ENCODE measurements at regions not wholly inside any gene's neighbourhood (a gene's known extent, or its start where the extent isn't known, plus 50 kb on each side); places are given as distances from the start of the nearest gene placed in this dataset.

GRCh38 chr12:118521036-118521370, 144.6 kb downstream of the SUDS3 start:
- Mint-ChIP-seq H3K4me3 (ENCODE audit: unreplicated experiment) (no peak overlapping the region), H3K36me3 (ENCODE audit: low read depth, unreplicated experiment) (no peaks in the 10 kb centered on the region), H3K27me3 (ENCODE audit: unreplicated experiment) (peaks cover 4% of the 10 kb centered on the region), H3K9me3 (ENCODE audit: unreplicated experiment) (peaks cover 5% of the 10 kb centered on the region), H3K27ac (ENCODE audit: unreplicated experiment) (no peak overlapping the region), H3K4me1 (ENCODE audit: unreplicated experiment) (no peaks in the 10 kb centered on the region)
- no peak for TF ChIP-seq CTCF (IDR thresholded peaks at IDR 0.05; ENCODE audit: unreplicated experiment)
- DNase-seq (ENCODE audit: low spot score): no peak

- no peak overlapping the region for H3K27ac Mint-ChIP-seq (ENCODE audit: unreplicated experiment)
- H3K36me3 Mint-ChIP-seq (ENCODE audit: low read depth, unreplicated experiment): no peaks in the 10 kb centered on the region
- no peak overlapping the region for H3K4me3 Mint-ChIP-seq (ENCODE audit: unreplicated experiment)
- H3K9me3 Mint-ChIP-seq (ENCODE audit: unreplicated experiment): no peaks in the 10 kb centered on the region
- no peak for DNase-seq (ENCODE audit: low spot score)
- H3K4me1 Mint-ChIP-seq (ENCODE audit: unreplicated experiment): no peaks in the 10 kb centered on the region
- peaks cover 2% of the 10 kb centered on the region for H3K27me3 Mint-ChIP-seq (ENCODE audit: unreplicated experiment)
- no peak for TF ChIP-seq CTCF (IDR thresholded peaks at IDR 0.05; ENCODE audit: unreplicated experiment)
Observed at GRCh38 chr12:118524446-118524845, 148.1 kb downstream of the SUDS3 start.

- Mint-ChIP-seq H3K4me3 (ENCODE audit: unreplicated experiment) (no peak overlapping the region), H3K4me1 (ENCODE audit: unreplicated experiment) (no peaks in the 10 kb centered on the region), H3K9me3 (ENCODE audit: unreplicated experiment) (peaks cover 5% of the 10 kb centered on the region), H3K27me3 (ENCODE audit: unreplicated experiment) (peaks cover 3% of the 10 kb centered on the region), H3K27ac (ENCODE audit: unreplicated experiment) (no peak overlapping the region), H3K36me3 (ENCODE audit: low read depth, unreplicated experiment) (no peaks in the 10 kb centered on the region)
- no peak for DNase-seq (ENCODE audit: low spot score)
- TF ChIP-seq CTCF (IDR thresholded peaks at IDR 0.05; ENCODE audit: unreplicated experiment): no peak
Observed at GRCh38 chr12:118525216-118525615, 148.9 kb downstream of the SUDS3 start.

- Mint-ChIP-seq H3K9me3 (ENCODE audit: unreplicated experiment) (peaks cover 5% of the 10 kb centered on the region), H3K4me1 (ENCODE audit: unreplicated experiment) (no peaks in the 10 kb centered on the region), H3K27ac (ENCODE audit: unreplicated experiment) (no peak overlapping the region), H3K36me3 (ENCODE audit: low read depth, unreplicated experiment) (no peaks in the 10 kb centered on the region), H3K27me3 (ENCODE audit: unreplicated experiment) (peaks cover 3% of the 10 kb centered on the region), H3K4me3 (ENCODE audit: unreplicated experiment) (no peak overlapping the region)
- TF ChIP-seq CTCF (IDR thresholded peaks at IDR 0.05; ENCODE audit: unreplicated experiment): no peak
- no peak for DNase-seq (ENCODE audit: low spot score)
Observed at GRCh38 chr12:118526255-118527095, 150.1 kb downstream of the SUDS3 start.

GRCh38 chr12:118527310-118527709, 151.0 kb downstream of the SUDS3 start:
- TF ChIP-seq CTCF (IDR thresholded peaks at IDR 0.05; ENCODE audit: unreplicated experiment): no peak
- Mint-ChIP-seq H3K27me3 (ENCODE audit: unreplicated experiment) (peaks cover 3% of the 10 kb centered on the region), H3K9me3 (ENCODE audit: unreplicated experiment) (peaks cover 5% of the 10 kb centered on the region), H3K4me1 (ENCODE audit: unreplicated experiment) (no peaks in the 10 kb centered on the region), H3K4me3 (ENCODE audit: unreplicated experiment) (no peak overlapping the region), H3K27ac (ENCODE audit: unreplicated experiment) (no peak overlapping the region), H3K36me3 (ENCODE audit: low read depth, unreplicated experiment) (no peaks in the 10 kb centered on the region)
- DNase-seq (ENCODE audit: low spot score): no peak

Data from endothelial cell (in vitro differentiated cells).